ENCODE measurements at regions not wholly inside any gene's neighbourhood (a gene's known extent, or its start where the extent isn't known, plus 50 kb on each side); places are given as distances from the start of the nearest gene placed in this dataset.

DNA sequence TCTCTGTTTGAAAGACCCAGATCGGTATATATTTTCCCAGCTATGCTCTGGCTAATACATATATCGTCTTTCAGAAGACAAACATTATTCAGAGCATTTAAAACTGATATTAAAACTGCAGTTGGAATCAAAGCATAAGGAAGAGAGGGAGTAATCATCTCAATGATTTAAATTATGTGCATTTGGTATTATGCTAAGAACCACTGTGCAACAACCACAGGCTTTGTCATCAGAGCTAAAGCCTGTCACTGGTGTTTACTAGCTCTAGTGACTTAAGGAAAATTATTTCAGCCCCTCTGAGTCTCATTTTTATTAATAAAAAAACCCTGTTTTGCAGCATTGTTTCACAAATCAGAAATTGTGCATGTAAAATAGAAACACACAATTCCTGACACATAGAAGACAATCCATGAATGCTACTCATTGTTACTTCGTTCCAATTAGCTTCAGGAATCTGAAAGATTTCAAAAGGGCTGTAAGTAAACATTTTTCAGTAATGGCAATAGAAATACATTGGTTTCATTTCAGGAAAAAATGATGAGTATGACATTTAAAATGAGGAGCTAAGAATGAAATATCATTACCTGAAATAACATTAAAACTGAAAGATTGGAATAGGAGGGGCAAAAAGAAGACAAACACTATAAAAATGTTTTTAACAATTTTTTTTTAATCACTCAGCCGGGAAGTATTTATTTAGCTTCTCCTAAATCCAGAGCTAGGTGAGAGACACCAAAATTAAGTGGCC lies 136.5 kb upstream of the ADAMTS18 start:
- H3K27me3 ChIP-seq (ENCODE audit: insufficient read depth, poor library complexity, severe bottlenecking) = no peaks in the 10 kb centered on the region
- TF ChIP-seq, protein P1, sequence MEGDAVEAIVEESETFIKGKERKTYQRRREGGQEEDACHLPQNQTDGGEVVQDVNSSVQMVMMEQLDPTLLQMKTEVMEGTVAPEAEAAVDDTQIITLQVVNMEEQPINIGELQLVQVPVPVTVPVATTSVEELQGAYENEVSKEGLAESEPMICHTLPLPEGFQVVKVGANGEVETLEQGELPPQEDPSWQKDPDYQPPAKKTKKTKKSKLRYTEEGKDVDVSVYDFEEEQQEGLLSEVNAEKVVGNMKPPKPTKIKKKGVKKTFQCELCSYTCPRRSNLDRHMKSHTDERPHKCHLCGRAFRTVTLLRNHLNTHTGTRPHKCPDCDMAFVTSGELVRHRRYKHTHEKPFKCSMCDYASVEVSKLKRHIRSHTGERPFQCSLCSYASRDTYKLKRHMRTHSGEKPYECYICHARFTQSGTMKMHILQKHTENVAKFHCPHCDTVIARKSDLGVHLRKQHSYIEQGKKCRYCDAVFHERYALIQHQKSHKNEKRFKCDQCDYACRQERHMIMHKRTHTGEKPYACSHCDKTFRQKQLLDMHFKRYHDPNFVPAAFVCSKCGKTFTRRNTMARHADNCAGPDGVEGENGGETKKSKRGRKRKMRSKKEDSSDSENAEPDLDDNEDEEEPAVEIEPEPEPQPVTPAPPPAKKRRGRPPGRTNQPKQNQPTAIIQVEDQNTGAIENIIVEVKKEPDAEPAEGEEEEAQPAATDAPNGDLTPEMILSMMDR (IDR thresholded peaks at IDR 0.05; ENCODE audit: insufficient read depth, low read length) = no peak
- no peak for TF ChIP-seq GABPA (IDR thresholded peaks at IDR 0.05; ENCODE audit: low read depth)
- TF ChIP-seq, protein P2, sequence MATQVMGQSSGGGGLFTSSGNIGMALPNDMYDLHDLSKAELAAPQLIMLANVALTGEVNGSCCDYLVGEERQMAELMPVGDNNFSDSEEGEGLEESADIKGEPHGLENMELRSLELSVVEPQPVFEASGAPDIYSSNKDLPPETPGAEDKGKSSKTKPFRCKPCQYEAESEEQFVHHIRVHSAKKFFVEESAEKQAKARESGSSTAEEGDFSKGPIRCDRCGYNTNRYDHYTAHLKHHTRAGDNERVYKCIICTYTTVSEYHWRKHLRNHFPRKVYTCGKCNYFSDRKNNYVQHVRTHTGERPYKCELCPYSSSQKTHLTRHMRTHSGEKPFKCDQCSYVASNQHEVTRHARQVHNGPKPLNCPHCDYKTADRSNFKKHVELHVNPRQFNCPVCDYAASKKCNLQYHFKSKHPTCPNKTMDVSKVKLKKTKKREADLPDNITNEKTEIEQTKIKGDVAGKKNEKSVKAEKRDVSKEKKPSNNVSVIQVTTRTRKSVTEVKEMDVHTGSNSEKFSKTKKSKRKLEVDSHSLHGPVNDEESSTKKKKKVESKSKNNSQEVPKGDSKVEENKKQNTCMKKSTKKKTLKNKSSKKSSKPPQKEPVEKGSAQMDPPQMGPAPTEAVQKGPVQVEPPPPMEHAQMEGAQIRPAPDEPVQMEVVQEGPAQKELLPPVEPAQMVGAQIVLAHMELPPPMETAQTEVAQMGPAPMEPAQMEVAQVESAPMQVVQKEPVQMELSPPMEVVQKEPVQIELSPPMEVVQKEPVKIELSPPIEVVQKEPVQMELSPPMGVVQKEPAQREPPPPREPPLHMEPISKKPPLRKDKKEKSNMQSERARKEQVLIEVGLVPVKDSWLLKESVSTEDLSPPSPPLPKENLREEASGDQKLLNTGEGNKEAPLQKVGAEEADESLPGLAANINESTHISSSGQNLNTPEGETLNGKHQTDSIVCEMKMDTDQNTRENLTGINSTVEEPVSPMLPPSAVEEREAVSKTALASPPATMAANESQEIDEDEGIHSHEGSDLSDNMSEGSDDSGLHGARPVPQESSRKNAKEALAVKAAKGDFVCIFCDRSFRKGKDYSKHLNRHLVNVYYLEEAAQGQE (IDR thresholded peaks at IDR 0.05; ENCODE audit: insufficient replicate concordance, low read depth) = no peak
- TF ChIP-seq SPI1 (IDR thresholded peaks at IDR 0.05; ENCODE audit: borderline replicate concordance, low read depth) = no peak
- no peak for TF ChIP-seq POLR2AphosphoS5 (IDR thresholded peaks at IDR 0.05; ENCODE audit: low read depth)
- no peak for DNase-seq (ENCODE audit: low read depth in 1 of 2, low spot score in 1 of 2)
- H3K4me3 ChIP-seq (replicated peaks; ENCODE audit: insufficient read depth, low read length) = no peak overlapping the region
- H3K27ac ChIP-seq (replicated peaks) = no peak overlapping the region

- Histone ChIP-seq H3K27me3 (ENCODE audit: insufficient read depth, poor library complexity, severe bottlenecking) (no peaks in the 10 kb centered on the region), H3K4me3 (replicated peaks; ENCODE audit: insufficient read depth, low read length) (no peak overlapping the region), H3K27ac (replicated peaks) (no peak overlapping the region)
- no peak for DNase-seq (ENCODE audit: low read depth in 1 of 2, low spot score in 1 of 2)
- TF ChIP-seq SPI1 (IDR thresholded peaks at IDR 0.05; ENCODE audit: borderline replicate concordance, low read depth) = no peak
- TF ChIP-seq GABPA (IDR thresholded peaks at IDR 0.05; ENCODE audit: low read depth) = no peak
- TF ChIP-seq, protein P2 (IDR thresholded peaks at IDR 0.05; ENCODE audit: insufficient replicate concordance, low read depth) = no peak
Observed at GRCh38 chr16:77574867-77575624, 140.2 kb upstream of the ADAMTS18 start.

DNA sequence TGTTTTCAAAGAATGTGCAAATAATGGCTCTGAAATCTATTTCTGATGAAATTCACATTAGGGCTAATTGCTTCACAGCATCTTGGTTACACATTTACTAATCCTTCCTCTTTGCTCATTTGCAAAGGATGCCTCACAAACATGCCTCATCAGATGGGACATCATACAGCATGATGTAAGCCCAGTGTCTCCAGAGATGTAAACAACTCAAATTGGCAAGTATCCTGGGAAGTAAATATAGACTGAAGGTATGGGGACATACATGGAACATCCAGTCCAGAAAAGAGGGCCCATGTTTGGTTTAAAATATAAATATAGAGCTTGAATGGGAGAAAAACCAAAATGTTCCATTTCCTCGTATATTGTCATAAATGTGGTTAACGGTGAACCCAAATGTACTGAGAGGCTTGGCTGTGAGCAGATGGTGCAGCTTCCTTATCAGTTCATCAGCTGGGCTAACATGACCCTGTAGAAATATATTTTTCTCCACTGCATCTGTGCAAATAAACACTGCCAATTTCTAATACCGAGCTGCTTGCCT lies 142.9 kb upstream of the NUDT7 start:
- H3K27me3 ChIP-seq (ENCODE audit: insufficient read depth, poor library complexity, severe bottlenecking) = no peaks in the 10 kb centered on the region
- TF ChIP-seq, protein P2 (IDR thresholded peaks at IDR 0.05; ENCODE audit: insufficient replicate concordance, low read depth) = no peak
- TF ChIP-seq SPI1 (IDR thresholded peaks at IDR 0.05; ENCODE audit: borderline replicate concordance, low read depth) = no peak
- no peak for TF ChIP-seq POLR2AphosphoS5 (IDR thresholded peaks at IDR 0.05; ENCODE audit: low read depth)
- TF ChIP-seq, protein P1 (IDR thresholded peaks at IDR 0.05; ENCODE audit: insufficient read depth, low read length) = no peak
- no peak for TF ChIP-seq GABPA (IDR thresholded peaks at IDR 0.05; ENCODE audit: low read depth)
- no peak overlapping the region for H3K27ac ChIP-seq (replicated peaks)
- no peak overlapping the region for H3K4me3 ChIP-seq (replicated peaks; ENCODE audit: insufficient read depth, low read length)
- DNase-seq (ENCODE audit: low read depth in 1 of 2, low spot score in 1 of 2) = no peak

Data from HL-60 (cell line).